ENCODE measurements at regions not wholly inside any gene's neighbourhood (a gene's known extent, or its start where the extent isn't known, plus 50 kb on each side); places are given as distances from the start of the nearest gene placed in this dataset.

DNA sequence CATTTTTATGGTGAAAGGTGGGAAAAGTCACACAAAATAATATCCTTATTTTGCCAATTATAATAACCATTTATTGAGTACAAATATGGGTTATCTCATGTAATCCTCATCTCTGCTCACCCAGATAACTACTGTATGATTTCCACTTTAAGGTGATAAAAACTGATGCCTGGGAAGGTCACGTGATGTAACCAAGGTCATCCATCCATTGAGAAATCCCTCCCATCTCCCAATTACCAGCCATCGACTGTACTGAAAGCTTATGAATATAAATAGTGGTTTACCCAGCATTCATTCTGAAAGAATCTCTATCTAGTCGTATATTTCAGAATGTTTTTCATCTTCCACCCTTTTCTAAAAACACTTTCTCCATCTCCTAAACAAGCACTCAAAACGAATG is 55.0 kb upstream of the IFNAR2 start:
- WGBS, 4 donors = 49 to 59% (median 55%) methylated on average over 4 of the region's 4 CpGs
- no peak for TF ChIP-seq POLR2A (IDR thresholded peaks at IDR 0.05)
- TF ChIP-seq, protein P1, sequence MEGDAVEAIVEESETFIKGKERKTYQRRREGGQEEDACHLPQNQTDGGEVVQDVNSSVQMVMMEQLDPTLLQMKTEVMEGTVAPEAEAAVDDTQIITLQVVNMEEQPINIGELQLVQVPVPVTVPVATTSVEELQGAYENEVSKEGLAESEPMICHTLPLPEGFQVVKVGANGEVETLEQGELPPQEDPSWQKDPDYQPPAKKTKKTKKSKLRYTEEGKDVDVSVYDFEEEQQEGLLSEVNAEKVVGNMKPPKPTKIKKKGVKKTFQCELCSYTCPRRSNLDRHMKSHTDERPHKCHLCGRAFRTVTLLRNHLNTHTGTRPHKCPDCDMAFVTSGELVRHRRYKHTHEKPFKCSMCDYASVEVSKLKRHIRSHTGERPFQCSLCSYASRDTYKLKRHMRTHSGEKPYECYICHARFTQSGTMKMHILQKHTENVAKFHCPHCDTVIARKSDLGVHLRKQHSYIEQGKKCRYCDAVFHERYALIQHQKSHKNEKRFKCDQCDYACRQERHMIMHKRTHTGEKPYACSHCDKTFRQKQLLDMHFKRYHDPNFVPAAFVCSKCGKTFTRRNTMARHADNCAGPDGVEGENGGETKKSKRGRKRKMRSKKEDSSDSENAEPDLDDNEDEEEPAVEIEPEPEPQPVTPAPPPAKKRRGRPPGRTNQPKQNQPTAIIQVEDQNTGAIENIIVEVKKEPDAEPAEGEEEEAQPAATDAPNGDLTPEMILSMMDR (IDR thresholded peaks at IDR 0.05) = no peak

More for the DNA sequence above, 55.0 kb upstream of the IFNAR2 start:
- Histone ChIP-seq H3K36me3 (replicated peaks in 1 of 2) (no peaks in the 10 kb centered on the region), H3K4me1 (replicated peaks in 1 of 2) (no peaks in the 10 kb centered on the region), H3K27ac (no peak overlapping the region), H3K4me3 (no peak overlapping the region), H3K27me3 (peaks cover 3% of the 10 kb centered on the region), H3K9me3 (replicated peaks in 1 of 3) (no peaks in the 10 kb centered on the region)
- intact Hi-C loops (cut with DNase I) = no loop called here
- DNase-seq = no peak
